ENCODE measurements at regions not wholly inside any gene's neighbourhood (a gene's known extent, or its start where the extent isn't known, plus 50 kb on each side); places are given as distances from the start of the nearest gene placed in this dataset.

- no peak for TF ChIP-seq CTCF (IDR thresholded peaks at IDR 0.05; ENCODE audit: low read depth, low read length, missing control alignments)
- in situ Hi-C loops (cut with HindIII; ENCODE audit: low sequenced_read_pairs) = no loop called here
- no peak for DNase-seq (ENCODE audit: low read depth)
- no peak overlapping the region for H3K4me3 ChIP-seq (ENCODE audit: low read depth, low read length)
Measured at GRCh38 chr3:153078826-153079225, 83.2 kb upstream of the RAP2B start.

GRCh38 chr3:153079386-153079785, 82.6 kb upstream of the RAP2B start:
- no peak for DNase-seq (ENCODE audit: low read depth)
- in situ Hi-C loops (cut with HindIII; ENCODE audit: low sequenced_read_pairs) = no loop called here
- no peak overlapping the region for H3K4me3 ChIP-seq (ENCODE audit: low read depth, low read length)
- no peak for TF ChIP-seq CTCF (IDR thresholded peaks at IDR 0.05; ENCODE audit: low read depth, low read length, missing control alignments)

- no peak overlapping the region for H3K4me3 ChIP-seq (ENCODE audit: low read depth, low read length)
- no peak for TF ChIP-seq CTCF (IDR thresholded peaks at IDR 0.05; ENCODE audit: low read depth, low read length, missing control alignments)
- in situ Hi-C loops (cut with HindIII; ENCODE audit: low sequenced_read_pairs) = no loop called here
- DNase-seq (ENCODE audit: low read depth) = no peak
Measured at GRCh38 chr3:153080778-153081240, 81.2 kb upstream of the RAP2B start.

GRCh38 chr3:153084431-153084830, 77.6 kb upstream of the RAP2B start:
- no peak overlapping the region for H3K4me3 ChIP-seq (ENCODE audit: low read depth, low read length)
- in situ Hi-C loops (cut with HindIII; ENCODE audit: low sequenced_read_pairs) = no loop called here
- no peak for DNase-seq (ENCODE audit: low read depth)
- TF ChIP-seq CTCF (IDR thresholded peaks at IDR 0.05; ENCODE audit: low read depth, low read length, missing control alignments) = no peak

- no peak overlapping the region for H3K4me3 ChIP-seq (ENCODE audit: low read depth, low read length)
- in situ Hi-C loops (cut with HindIII; ENCODE audit: low sequenced_read_pairs) = no loop called here
- DNase-seq (ENCODE audit: low read depth) = peak; percentile 8
- no peak for TF ChIP-seq CTCF (IDR thresholded peaks at IDR 0.05; ENCODE audit: low read depth, low read length, missing control alignments)
Measured at GRCh38 chr3:153087595-153088566, 74.1 kb upstream of the RAP2B start.

GRCh38 chr3:153089620-153090019, 72.4 kb upstream of the RAP2B start:
- H3K4me3 ChIP-seq (ENCODE audit: low read depth, low read length) = no peak overlapping the region
- TF ChIP-seq CTCF (IDR thresholded peaks at IDR 0.05; ENCODE audit: low read depth, low read length, missing control alignments) = no peak
- in situ Hi-C loops (cut with HindIII; ENCODE audit: low sequenced_read_pairs) = no loop called here
- no peak for DNase-seq (ENCODE audit: low read depth)
